GM18498 (cell line): ENCODE measurements at regions not wholly inside any gene's neighbourhood (a gene's known extent, or its start where the extent isn't known, plus 50 kb on each side); places are given as distances from the start of the nearest gene placed in this dataset.
"Not testable (repeated sequence)": the region's sequence is repeated elsewhere in the genome, so short reads cannot be mapped to it uniquely, and the experiment has no call there.

Source experiments
- ATAC-seq: cut with Tn5 transposase; IDR thresholded peaks from one replicate; pipeline ENCODE4 v1.9.1; 2021; ENCODE audit warnings: mild to moderate bottlenecking, moderate library complexity; ENCODE audit not compliant: unreplicated experiment

GRCh38 chr4:159906517-159906916, 803.6 kb downstream of the RAPGEF2 start:
- no peak for ATAC-seq

DNA sequence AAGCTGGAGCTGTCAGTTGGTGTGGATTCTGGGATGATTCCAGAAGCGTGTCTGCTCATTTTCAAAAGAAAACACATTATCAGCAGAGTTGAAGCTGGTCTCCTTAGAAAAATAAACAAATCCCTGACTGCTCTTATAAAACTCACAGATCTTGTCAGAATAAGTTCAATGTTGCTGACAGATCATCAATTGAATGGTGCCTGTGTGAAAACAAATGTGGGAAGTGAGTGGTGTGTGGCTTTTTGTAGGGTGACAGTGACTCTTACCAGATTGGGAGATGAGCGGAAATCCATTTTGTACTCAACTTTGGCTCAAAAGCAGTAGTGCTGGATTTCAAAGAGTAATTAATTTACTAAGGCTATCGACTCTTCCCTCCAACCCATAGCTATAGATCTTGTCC, 807.8 kb downstream of the RAPGEF2 start:
- ATAC-seq = no peak

- no peak for ATAC-seq
These were observed 819.2 kb downstream of the RAPGEF2 start for GRCh38 chr4:159922119-159922518.

DNA sequence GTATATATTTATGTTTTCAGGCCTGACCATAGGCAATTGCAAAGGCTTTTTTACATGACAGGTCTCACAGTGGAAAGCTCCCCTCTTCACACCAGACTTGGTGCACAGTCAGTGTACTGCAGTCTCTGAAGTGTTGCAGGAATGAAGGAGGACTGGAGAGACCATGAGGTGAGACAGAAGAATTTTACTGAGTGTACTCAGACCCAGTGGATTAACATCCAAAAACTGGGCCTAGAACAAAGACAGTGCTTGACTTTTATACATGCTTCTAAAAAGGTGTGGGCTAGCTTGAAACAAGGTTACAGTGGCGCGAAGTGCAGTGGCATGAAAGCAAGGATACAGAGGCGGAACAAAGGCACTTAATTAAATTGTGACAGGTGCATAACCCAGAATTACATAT, 822.9 kb downstream of the RAPGEF2 start:
- no peak for ATAC-seq

- no peak for ATAC-seq
These were observed 824.0 kb downstream of the RAPGEF2 start for GRCh38 chr4:159926871-159927270.

- ATAC-seq = no peak
These were observed 824.9 kb downstream of the RAPGEF2 start for GRCh38 chr4:159927781-159928180.

DNA sequence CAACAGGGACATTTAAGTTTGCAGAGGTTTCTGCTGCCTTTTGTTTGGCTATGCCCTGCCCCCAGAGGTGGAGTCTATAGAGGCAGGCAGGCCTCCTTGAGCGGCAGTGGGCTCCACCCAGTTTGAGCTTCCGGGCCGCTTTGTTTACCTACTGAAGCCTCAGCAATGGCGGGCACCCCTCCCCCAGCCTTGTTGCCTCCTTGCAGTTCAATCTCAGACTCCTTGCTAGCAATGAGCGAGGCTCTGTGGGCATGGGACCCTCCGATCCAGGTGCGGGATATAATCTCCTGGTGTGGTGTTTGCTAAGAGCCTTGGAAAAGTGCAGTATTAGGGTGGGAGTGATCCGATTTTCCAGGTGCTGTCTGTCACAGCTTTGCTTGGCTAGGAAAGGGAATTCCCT, 831.7 kb downstream of the RAPGEF2 start:
- not testable (repeated sequence) for ATAC-seq

DNA sequence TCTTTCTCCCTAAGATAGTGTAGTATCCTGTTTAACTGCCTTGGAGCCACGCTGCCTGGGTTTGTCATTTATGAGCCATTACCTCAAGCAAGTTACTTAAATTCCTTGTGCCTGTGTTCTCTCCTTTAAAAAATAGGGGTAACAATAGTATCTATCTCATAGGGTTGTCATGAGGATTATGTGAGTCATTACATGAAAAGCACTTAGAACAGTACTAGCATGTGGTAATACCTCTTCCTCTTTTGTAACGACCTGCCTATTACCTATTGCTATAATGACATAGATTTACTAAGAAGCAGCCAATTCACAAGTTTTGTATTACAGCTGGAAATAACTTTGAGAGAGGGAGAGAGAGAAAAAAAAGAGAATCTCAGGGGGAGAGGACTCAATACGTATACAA, 834.7 kb downstream of the RAPGEF2 start:
- ATAC-seq = peak; percentile 88

GRCh38 chr4:159939681-159940080, 836.8 kb downstream of the RAPGEF2 start:
- not testable (repeated sequence) for ATAC-seq

- ATAC-seq = no peak
These were observed 838.2 kb downstream of the RAPGEF2 start for GRCh38 chr4:159941076-159941475.

DNA sequence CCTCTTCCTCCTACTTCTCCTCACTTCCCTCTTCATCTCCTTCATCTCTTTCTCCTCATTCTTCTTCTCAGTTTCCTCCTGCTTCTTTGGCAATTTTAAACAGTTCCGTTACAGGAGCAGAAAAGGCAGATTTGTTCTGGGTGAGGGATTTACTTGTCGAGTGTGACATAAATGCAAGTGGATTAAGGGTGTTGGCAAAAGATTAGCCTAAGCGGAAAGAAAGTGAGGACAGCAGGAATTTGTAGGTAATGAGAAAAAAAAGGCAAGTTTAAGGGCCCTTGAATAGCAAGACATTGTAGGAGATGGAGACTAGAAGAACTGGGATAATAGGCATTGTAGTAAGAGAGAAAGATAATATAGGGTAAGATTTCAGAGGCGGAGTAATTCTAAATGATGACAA, 841.6 kb downstream of the RAPGEF2 start:
- ATAC-seq = no peak

GRCh38 chr4:159946983-159947615, 844.2 kb downstream of the RAPGEF2 start:
- ATAC-seq = peak; percentile 71

GRCh38 chr4:159950707-159951106, 847.8 kb downstream of the RAPGEF2 start:
- no peak for ATAC-seq

- no peak for ATAC-seq
These were observed 863.9 kb downstream of the RAPGEF2 start for GRCh38 chr4:159966746-159967145.

DNA sequence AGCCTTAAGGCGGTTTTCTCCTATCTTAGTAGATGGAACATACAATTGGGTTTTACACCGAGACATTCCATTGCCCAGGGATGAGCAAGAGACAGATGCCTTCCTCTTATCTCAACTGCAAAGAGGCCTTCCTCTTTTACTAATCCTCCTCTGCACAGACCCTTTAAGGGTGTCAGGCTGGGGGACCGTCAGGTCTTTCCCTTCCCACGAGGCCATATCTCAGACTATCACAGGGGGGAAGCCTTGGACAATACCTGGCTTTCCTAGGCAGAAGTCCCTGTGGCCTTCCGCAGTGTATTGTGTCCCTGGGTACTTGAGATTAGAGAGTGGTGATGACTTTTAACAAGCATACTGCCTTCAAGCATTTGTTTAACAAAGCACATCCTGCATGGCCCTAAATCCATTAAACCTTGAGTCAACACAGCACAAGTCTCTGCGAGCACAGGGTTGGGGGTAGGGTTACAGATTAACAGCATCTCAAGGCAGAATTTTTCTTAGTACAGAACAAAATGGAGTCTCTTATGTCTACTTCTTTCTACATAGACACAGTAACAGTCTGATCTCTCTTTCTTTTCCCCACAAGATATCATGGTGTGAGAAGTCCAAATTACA, 874.1 kb downstream of the RAPGEF2 start:
- not testable (repeated sequence) for ATAC-seq

GRCh38 chr4:159977907-159978617, 875.2 kb downstream of the RAPGEF2 start:
- ATAC-seq = no peak

DNA sequence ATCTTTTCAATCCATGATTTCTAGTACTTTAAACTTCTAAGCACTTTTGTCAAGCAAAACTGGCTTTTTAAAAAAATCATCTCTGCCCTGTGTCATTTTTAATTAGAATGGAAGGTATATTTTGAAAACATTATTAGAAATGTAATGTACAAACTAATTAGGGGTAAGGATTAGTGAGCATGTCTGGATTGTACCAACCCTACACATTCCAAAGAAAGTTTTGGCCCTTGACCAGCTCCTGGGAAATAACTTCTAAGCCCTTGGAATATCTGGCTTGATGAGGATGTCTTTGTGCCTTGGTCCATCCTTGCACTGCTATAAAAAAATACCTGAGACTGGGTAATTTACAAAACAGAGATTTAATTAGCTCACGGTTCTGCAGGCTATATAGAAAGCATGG, 876.5 kb downstream of the RAPGEF2 start:
- ATAC-seq = no peak

DNA sequence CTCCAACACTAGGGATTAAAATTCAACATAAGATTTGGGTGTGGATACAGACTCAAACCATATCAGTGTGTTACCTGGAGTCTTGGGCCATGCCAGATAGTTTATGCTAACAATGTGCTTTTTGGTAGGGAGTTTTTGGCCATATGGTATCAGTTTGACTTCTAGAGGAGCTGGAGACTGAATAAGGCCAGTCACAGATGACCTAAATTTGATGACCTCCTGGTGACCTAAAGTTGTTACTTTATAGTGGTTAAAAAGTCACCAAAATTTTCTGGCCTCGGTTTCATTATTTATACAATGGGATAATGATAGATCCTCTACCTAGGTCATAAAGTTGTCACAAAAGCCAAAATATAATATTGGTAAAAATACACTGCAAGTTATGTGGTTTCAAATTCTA, 877.1 kb downstream of the RAPGEF2 start:
- no peak for ATAC-seq

DNA sequence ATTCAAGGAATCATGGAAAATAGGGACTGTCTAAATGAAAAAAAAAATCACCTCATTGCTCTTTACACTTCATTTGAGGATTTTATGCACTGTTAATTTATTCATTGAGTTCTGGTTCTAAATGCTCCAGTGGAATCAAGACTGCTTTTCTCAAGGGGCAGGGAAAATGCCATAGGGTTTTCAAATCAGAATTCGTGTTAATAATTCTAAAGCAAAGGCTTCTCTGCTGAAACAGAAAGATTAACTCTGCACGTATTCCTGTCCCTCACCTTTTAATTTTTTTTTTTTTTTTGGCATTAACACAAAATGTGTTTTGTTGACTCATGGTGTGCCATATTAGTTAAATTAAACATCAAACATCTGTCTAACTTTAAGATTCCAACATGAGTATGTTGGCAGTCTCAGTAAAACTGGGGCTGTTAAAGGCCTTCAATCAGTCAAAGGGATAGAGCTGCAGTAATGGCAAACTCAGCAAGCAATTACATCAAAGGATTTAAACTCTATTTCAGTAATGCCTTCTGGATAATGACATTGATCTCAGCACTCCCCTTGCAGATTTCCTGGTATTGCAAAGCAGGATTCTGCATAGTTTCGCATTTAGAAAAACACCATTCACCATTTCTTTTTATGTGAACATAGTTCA, 878.1 kb downstream of the RAPGEF2 start:
- no peak for ATAC-seq

GRCh38 chr4:159981469-159981856, 878.6 kb downstream of the RAPGEF2 start:
- ATAC-seq = no peak

GRCh38 chr4:159983082-159983481, 880.2 kb downstream of the RAPGEF2 start:
- no peak for ATAC-seq
